Prostate gland (tissue), 2 donors: ENCODE measurements at regions not wholly inside any gene's neighbourhood (a gene's known extent, or its start where the extent isn't known, plus 50 kb on each side); places are given as distances from the start of the nearest gene placed in this dataset.

Source experiments
- CTCF ChIP-seq, 4 experiments: fragments of 200-600 bp in 2 of 4; fragments of 450-650 bp in 2 of 4; sonication (generic) in 2 of 4; IDR thresholded peaks; 1 replicate in 3 of 4; 2 replicates in 1 of 4; pipeline ENCODE4 v1.5.1; 2016 to 2019; ENCODE audit warnings: antibody characterized with exemption in 4 of 4, mild to moderate bottlenecking in 2 of 4, moderate library complexity in 2 of 4
- POLR2AphosphoS5 ChIP-seq: sonication (generic); formaldehyde crosslinking; IDR thresholded peaks from one replicate; pipeline ENCODE4 v1.6.1; 2017; ENCODE audit warnings: antibody characterized with exemption

GRCh38 chr9:16996901-16997491 is 126.5 kb upstream of the BNC2 start:
- TF ChIP-seq CTCF (IDR thresholded peaks at IDR 0.05) (no peak), POLR2AphosphoS5 (no peak)
